ENCODE measurements at regions not wholly inside any gene's neighbourhood (a gene's known extent, or its start where the extent isn't known, plus 50 kb on each side); places are given as distances from the start of the nearest gene placed in this dataset.

- Histone ChIP-seq H3K27ac (no peak overlapping the region), H3K4me3 (no peak overlapping the region)
- TF ChIP-seq, protein P1, sequence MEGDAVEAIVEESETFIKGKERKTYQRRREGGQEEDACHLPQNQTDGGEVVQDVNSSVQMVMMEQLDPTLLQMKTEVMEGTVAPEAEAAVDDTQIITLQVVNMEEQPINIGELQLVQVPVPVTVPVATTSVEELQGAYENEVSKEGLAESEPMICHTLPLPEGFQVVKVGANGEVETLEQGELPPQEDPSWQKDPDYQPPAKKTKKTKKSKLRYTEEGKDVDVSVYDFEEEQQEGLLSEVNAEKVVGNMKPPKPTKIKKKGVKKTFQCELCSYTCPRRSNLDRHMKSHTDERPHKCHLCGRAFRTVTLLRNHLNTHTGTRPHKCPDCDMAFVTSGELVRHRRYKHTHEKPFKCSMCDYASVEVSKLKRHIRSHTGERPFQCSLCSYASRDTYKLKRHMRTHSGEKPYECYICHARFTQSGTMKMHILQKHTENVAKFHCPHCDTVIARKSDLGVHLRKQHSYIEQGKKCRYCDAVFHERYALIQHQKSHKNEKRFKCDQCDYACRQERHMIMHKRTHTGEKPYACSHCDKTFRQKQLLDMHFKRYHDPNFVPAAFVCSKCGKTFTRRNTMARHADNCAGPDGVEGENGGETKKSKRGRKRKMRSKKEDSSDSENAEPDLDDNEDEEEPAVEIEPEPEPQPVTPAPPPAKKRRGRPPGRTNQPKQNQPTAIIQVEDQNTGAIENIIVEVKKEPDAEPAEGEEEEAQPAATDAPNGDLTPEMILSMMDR (IDR thresholded peaks at IDR 0.05) = no peak
- DNase-seq (ENCODE audit: low spot score) = no peak
Measured at GRCh38 chr20:40785346-40785745, 96.3 kb upstream of the MAFB start.

DNA sequence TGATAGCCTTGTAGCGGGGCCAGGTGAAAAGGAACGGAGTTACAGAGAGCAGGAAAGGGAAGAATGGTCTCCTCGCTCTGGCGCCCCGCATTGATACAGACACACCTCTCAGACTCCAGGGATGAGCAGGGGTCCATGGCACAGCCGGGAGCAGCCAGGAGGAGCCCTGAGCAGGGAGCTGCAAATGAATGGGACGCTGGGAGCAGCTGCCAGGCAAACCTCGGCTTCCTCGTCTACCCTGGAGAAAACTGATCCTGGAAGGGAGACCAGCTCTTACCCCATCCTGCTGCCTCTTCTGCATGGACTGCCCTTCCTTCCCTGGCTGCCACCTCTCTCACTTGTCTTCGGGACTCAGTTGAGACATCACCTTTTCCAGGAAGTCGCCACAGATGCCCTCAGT is 97.3 kb upstream of the MAFB start:
- Histone ChIP-seq H3K4me3 (no peak overlapping the region), H3K27ac (no peak overlapping the region)
- no peak for DNase-seq (ENCODE audit: low spot score)
- TF ChIP-seq, protein P1 (IDR thresholded peaks at IDR 0.05) = no peak

DNA sequence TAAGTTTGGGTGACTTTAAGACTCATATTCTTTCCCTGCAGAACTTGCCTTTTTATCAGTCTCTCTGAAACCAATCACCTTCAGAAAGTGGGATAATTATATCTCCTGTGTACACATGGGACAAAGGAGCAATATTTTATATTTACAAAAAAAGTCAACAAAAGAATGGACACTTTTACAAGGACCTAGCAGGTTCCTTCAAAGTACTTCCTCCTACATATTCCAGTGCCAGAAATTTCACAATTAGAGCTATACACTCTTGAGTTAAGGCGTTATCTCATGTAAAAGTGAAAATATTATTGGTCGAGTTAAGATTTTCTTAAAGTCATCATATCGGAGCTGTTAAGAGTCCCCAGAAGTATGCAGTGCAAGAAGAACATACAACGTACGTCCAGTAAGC is 98.9 kb upstream of the MAFB start:
- H3K4me3 ChIP-seq = no peak overlapping the region
- no peak for DNase-seq (ENCODE audit: low spot score)
- TF ChIP-seq, protein P1 (IDR thresholded peaks at IDR 0.05) = no peak
- H3K27ac ChIP-seq = no peak overlapping the region

GRCh38 chr20:40797425-40797824 is 108.4 kb upstream of the MAFB start:
- TF ChIP-seq, protein P1 (IDR thresholded peaks at IDR 0.05) = no peak
- H3K4me3 ChIP-seq = no peak overlapping the region
- H3K27ac ChIP-seq = no peak overlapping the region
- no peak for DNase-seq (ENCODE audit: low spot score)

- H3K4me3 ChIP-seq = no peak overlapping the region
- H3K27ac ChIP-seq = no peak overlapping the region
- TF ChIP-seq, protein P1 (IDR thresholded peaks at IDR 0.05) = no peak
- no peak for DNase-seq (ENCODE audit: low spot score)
Measured at GRCh38 chr20:40798066-40798465, 109.0 kb upstream of the MAFB start.

GRCh38 chr20:40802886-40803285 is 113.8 kb upstream of the MAFB start:
- no peak overlapping the region for H3K4me3 ChIP-seq
- no peak for DNase-seq (ENCODE audit: low spot score)
- TF ChIP-seq, protein P1 (IDR thresholded peaks at IDR 0.05) = no peak
- no peak overlapping the region for H3K27ac ChIP-seq

- DNase-seq (ENCODE audit: low spot score) = no peak
- TF ChIP-seq, protein P1 (IDR thresholded peaks at IDR 0.05) = no peak
- Histone ChIP-seq H3K27ac (no peak overlapping the region), H3K4me3 (no peak overlapping the region)
Measured at GRCh38 chr20:40803381-40803780, 114.3 kb upstream of the MAFB start.
